COLO829 (cell line): ENCODE measurements at regions not wholly inside any gene's neighbourhood (a gene's known extent, or its start where the extent isn't known, plus 50 kb on each side); places are given as distances from the start of the nearest gene placed in this dataset.
"Not testable (repeated sequence)": the region's sequence is repeated elsewhere in the genome, so short reads cannot be mapped to it uniquely, and the experiment has no call there.

ENCODE experiments used
- DNase-seq: peaks from one replicate; pipeline ENCODE4 v3.0.0; 2012; ENCODE audit warnings: low spot score

DNA sequence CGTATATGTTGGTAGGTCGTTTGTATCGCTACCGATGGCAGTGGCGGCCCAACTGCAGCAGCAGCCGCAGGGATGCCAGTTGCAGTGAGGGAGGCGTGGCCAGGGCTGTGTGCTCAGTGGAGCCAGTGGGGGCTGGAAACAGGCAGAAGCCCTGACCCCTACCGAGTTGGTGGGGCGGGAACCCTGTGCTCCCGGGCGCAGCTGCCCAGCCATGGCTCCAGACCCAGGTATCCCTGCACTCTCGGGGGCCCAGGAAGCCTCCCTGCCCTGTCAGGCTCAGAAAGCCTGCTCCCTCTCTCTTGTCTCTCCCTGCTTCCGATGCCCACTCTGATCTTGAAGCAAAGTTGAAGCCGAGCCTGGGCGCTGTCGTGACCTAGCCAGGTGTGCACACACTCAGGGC, 78.6 kb upstream of the ITGB1 start:
- no peak for DNase-seq

DNA sequence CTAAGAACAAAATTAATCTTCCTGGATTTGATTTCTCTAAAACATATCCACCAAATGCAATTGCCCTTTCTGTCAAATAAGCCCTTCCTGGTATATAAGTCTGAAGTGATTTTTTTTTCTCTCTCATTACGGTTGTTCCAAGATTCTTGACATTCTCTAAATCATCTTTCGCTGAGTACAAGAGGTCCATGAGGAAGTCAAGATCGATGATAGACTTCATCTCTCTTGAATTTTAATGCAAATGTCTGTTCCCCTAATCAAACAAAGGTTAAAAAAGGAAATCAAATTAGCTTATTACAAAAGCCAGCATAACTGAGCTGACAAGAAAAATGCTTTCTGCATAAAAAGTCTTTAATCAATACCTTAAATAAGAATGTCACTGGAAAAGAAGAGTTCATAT, 77.4 kb upstream of the ITGB1 start:
- DNase-seq = no peak

DNA sequence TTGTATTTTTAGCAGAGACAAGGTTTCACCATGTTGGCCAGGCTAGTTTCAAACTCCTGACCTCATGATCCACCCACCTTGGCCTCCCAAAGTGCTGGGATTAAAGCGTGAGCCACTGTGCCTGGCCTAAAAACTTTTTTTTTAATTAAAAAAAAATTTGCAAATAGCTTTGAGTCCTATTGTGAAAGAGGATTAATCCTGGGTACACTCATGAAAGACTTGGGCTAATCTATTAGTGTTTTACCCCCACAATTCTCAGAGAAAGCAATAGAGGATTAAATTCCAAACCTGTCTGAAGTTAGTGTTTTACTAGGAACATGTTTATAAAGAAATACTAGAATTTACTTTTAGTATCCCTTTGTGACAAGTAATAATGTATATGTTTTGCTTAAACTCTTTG, 76.9 kb upstream of the ITGB1 start:
- no peak for DNase-seq

DNA sequence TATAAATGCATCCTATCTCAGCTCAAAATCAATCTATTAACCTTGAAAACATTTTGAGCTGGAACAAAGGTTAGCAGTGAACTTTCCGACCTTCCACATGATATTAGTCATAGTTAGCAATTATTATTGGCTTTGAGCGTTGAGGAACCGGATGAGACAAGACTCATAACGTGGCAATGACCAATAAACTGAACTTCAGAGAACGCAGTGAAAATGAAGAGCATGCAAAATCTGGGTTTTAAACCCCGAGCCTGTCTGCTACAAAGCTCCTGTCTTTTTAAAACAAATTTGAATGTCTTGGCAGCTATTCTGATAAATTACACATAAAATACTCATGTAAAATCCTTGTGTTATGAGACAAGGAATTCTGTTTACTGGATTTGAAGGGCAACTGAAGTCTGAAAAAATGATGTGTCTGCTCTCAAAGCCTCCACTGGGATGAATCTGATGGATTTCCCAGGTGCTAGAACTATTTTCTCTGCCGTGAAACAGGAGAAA, 74.7 kb upstream of the ITGB1 start:
- peak; percentile 65 for DNase-seq

DNA sequence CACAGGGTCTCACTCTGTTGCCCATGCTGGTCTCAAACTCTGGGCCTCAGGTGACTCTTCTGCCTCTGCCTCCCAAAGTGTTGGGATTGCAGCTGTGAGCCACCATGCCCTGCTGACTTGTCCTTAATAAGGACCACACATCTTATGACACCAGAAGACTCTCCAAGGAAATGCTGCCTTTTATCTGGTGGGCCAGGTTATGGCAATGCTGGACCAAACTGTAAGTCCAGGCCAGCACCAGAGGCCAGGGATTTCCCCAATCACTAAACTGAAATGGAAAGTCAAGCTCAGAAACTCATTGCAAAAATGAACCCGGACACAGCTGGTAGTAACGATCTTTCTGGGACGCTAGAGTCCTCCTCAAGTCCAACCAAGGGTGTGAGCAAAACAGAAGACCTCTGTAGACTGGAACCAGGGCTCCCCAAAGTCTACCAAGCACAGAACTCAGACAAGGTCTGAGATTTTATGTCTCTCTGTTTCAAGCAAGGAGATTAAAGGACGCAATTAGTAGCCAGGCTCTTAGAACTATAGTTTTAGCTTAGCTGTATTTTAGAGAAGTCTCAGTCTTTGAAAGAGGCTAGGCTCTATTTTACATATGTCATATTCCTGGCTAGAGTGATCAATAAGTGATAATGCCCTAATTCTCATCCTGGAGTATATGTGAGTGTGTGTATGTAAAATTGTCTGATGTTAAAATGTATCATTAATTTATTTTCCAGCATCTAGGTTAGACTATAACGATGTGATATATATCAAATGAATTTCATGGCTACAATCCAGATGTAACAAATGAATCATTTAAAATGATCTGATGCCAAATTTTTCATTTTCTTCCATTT, 74.0 kb upstream of the ITGB1 start:
- DNase-seq = no peak

DNA sequence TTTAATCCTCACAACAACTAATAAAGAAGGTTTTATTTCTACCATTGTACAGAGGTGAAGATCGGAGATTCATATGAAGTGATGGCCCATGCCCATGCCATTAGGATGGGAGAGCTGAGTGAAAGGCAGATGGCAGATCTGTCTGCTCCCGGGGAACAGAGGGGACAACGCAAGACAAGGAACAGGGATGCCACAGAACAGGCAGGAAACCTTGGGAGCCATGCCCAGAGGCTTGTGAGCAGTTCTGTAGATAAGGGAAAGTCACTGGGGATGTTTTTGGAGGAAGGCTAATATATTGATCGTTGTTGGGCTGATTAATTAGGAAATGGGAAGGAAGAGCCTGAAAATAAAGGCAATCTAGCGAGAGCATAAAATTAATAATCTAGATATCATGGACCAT, 73.1 kb upstream of the ITGB1 start:
- DNase-seq = no peak

DNA sequence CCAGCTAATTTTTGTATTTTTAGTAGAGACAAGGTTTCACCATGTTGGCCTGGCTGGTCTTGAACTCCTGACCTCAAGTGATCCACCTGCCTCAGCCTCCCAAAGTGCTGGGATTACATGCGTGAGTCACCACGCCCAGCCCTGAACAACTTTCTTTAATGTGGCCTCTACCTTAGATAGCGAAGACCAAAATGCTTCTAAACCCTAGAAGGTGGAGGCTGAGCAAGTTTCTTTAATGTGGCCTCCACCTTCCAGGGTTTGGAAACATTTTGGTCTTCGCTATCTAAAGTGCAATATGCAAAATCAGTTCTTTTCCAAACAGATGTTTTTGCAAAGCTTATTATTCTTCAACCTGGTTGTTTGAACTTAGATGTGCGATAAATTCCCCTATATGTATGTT, 70.5 kb upstream of the ITGB1 start:
- not testable (repeated sequence) for DNase-seq

DNA sequence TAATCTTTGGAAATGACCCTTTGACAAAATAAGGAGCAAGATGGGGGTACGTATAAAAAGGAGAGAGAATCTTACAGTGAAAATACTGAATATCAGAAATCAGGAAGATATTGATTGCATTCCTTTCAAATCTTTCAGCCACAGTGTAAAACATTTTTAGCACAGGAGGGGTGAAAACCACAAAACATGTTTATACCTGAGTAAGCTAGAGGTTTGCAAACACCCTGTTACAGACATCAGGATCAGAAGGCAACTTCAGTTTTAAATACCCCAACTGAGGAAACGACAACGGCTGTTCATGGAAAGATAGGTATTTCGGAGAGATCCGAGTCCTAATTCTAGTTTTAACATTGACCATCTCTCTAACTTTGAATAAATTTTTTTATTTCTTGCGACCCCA, 69.1 kb upstream of the ITGB1 start:
- DNase-seq = no peak

DNA sequence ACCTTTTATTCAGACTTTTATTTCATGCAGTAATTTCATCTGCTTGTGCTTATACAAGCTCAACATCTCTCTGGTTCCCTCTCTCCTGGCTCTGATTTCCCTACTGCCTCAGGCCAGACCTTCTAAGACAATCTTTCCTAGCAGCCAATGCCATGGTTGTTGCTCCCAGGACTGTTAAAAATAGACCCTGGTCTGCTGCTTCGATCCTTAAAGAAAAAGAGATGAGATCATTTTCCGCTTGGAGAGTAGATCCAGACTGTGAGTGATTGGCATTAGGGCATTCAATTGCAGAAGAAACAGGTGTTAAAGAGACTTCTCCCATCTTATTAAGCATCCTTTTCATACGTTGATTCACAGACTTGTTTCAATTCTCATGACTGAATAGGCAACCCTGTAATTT, 68.4 kb upstream of the ITGB1 start:
- no peak for DNase-seq

DNA sequence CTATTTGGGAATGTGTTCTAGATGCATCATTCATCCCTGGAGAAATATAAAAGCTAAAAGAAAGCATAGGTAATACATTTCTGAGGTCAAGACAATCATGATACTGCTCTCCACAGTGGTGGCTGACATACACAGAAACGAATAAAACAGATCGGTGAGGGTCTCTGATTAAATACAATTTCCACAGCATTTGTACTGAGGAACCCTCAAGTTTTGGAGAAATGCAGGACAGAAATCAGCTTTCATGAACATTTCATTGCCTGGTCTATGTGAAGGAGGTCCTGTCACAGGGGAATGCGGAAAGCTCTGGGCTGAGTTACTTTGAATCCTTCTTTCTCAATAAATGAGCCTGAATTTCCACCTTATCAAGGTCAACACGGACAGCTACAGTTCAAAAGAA, 67.9 kb upstream of the ITGB1 start:
- no peak for DNase-seq

DNA sequence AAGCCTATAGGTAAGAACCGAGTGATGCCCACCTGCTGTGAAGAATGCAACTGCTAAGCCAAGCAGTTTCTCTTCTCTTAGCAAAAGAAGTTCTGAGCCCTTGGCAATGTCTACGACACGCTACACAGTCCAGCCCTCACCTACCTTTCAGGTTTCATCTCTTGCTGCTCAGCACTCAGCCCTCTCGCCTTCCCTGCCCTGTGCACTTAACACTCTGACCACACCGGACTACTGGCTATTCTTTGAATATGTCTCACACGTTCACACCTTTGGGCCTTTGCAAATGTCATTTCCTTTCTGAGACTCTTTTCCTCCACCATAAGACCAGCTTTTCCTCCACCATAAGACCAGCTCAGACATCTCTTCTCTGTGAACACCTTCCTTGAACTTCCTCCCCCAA, 67.0 kb upstream of the ITGB1 start:
- DNase-seq = no peak

DNA sequence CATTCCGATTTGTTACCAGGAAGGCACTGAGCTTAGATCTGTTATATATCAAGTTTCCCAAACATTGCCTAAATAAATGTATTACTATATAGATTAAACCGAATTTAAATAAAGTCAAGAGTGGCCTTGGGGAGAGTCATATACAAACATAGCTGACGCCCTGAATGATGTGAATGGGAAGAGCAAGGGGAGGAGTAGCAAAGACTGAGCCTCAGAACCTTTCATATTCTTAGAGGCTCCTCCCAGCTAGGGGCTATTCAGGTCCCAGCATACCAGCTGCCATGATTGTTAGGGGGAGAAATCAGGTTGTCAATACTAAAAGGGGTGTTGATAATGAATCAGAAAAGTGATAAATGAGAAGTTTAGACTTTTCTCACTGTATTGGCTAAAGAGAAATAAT, 64.7 kb upstream of the ITGB1 start:
- DNase-seq = no peak

DNA sequence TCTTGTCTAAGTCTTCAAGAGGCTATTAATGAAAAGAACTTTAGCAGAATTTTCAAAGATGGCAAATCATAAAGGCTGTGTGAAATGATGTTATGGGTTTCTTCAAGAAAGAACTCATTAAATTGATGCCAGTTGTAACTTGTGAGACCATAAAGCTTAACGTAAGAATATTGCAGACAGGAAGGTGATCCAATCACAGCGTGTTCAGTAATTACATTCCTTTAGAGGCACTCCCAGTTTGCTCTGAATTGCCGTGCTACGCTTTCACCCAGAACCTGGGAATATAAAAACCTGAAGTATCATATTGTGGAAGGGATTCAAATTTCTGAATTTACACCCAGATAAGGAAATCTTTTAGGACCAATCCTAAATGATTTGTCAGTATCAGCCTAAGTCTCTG, 64.1 kb upstream of the ITGB1 start:
- no peak for DNase-seq

DNA sequence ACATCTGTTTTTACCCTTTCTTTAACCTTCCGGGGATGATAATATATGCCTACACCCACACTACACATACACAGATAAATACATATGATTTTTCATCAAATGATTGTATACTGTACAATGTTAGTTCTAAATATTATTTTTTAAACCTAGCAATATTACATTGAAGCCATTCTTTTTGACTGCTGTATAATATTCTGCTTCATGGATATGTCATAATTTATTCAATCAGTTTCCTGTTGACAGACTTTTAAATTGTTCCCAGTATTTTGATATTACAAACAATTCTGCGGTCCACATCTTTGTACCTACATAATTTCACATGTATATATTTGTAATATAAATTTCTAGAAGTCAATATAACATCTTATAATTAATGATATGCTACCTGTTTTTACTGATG, 59.0 kb upstream of the ITGB1 start:
- DNase-seq = no peak

DNA sequence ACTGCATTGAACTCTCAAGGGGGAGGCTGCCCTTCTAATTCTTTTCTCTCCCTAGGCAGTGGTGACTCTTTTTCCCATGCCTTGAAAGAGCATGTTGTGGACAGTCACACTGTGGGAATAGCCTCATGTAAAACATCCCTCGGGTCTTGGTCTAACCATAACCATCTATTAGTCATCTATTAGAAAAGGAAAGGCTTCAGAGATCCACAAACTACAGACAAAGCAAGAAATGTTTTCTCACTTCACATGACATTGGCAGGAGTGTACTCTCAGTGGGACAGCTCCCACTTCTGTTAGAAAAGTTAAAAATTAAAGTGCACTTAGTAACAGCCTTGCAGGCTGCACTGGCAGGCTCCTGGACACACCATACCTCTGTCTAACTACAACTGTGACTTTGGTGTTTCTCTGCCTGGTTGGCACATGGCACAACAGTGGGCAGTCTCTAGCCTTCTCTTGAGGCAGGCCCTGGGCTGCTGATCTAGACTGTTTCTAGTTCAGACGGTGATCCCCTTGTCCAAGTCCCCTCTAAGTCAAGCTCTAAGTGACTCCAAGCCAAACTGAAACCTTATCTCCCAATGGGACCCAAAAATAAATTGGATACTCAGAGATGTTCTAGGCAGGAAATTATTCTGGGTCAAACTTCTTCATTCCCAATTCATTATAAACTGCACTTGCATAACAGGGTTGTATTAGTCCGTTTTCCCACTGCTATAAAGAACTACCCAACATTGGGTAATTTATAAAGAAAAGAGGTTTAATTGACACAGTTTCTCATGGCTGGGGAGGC, 57.9 kb upstream of the ITGB1 start:
- peak; percentile 48 for DNase-seq

DNA sequence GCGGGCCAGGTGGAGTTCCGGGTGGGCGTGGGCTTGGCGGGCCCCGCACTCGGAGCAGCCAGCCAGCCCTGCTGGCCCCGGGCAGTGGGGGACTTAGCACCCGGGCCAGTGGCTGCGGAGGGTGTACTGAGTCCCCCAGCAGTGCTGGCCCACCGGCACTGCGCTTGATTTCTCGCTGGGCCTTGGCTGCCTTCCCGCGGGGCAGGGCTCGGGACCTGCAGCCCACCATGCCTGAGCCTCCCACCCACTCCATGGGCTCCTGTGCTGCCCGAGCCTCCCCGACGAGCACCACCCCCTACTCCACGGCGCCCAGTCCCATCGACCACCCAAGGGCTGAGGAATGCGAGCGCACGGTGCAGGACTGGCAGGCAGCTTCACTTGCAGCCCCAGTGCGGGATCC, 55.3 kb upstream of the ITGB1 start:
- not testable (repeated sequence) for DNase-seq

DNA sequence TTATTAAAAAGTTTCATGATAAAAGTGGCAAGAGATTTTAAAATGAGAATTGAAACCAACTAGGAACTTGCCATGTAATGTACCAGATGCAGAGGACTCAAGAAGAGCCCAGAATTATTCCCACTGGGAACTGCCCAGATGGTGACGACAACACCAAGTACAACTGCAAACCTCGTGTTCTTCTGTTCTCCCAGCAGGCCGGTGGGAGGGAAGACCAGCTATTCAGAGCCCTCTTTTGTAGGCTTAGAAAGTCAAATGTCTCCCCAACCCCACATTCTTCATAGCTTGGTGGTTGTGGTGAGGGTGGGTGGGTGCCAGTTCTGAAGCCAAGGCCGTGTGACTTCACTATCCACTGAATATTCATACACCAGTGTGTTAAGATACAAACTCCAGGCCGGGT, 54.3 kb upstream of the ITGB1 start:
- DNase-seq = no peak

DNA sequence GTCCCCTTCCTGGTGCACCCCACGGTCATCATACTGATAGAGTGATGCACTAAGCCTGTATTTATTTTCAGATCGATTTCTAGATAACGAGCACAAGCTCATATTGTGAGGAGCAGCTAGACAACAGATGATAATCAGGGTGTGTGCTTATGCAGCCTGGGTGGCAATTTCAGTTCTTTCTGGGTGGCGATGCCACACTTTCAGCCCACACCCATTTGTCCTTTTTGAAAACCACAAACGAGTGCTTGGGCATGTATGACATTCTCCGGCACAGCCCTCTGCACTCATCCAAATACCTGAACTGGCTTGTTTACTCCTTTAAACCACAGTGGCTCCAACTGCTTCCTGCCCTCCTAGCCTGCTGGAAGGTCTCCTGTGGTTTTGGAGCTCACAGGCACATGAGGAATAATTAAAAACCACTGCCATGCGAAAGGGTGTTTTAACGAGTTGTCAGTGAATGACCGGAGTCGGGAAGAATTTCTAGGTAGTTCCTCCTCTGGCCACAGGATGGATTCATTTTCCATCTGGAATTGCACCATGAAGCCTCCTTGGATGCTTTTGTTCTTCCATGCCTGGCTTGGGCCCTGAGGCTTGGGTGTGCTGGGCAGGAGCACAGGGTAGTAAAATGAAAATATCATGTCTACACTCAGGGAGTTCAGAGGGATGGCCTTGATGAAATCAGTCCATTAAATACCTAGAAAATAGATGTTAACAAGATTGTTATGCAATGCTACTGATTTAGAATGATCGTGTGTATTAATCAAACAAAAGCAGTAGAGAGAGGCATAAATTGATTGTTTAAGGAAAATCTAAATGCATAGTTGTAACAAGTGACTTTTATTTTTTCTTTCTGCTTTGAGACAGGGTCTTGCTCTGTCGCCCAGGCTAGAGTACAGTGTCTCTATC, 52.4 kb upstream of the ITGB1 start:
- peak; percentile 52 for DNase-seq

DNA sequence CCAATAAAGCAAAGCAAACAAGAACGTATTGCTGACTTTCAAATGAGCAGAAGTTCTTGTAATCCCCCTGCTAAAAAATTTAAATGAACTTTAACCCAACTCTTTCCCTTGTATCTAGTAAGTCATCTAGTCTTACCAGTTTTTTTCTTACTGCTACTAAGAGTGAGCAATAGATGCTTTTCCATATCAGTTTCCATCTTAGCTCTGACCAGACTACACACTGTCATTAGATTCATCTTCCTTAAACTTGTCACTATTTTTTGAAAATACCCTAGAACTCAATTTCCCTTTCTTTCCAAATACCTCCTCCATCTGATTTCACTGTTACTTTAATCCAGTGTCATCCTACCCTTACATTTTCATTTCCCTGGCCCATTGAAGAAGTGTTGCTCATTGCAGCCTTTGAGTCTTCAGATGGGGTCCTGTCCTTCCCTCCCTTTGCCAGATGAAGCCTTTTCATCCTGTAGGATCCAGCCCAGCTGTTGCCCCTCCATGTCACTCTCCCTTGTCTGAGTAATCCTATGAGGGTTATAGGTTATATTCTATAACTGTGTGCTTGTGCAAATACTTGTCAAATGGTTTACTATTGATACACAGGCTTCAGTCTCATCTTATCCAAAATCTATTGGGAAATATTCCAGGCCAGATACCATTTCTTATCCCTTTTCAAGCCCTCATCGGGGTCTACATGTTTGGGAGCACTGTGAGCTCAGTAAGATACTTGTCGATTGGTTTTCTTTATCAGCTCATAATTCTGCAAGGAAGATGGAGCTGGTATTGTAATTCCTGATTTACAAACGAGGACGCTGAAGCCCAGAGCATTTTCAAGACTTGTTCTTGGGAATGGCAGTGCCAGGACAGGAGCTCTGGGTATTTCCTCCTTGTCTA, 51.5 kb upstream of the ITGB1 start:
- no peak for DNase-seq

DNA sequence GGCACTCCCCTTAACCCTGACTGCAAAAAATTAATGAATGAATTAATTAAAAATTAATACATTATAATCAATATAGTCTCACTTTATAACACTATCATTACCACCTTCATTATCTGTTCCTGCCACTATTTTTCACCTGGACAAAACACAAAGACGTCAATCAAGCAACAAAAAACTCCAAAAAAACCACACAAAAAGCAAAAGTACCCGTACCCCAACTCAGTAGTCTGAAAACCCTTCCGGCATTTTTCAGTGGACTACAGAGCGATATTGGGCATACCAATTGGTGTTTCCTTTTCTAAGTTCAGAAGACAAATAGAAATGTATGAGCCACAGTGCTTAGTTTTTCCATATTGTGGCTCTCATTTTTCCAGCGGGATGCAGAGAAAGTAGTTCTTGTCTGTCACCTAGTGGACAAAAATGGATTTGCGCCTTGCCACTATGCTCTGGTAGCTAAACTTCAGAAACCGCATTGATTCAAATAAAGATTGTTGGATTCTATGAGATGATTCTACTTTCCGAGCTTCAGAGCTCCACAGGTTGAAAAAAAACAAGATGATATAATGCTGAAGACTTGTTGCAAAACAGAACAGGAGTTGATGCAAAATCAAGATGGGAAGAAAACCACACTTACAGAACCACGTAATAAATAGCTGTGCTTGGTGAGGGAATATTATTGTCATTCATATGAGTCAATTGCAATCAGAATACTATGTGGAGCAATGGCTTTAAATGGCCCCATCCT, 50.6 kb upstream of the ITGB1 start:
- peak; percentile 63 for DNase-seq
